ENCODE measurements at regions not wholly inside any gene's neighbourhood (a gene's known extent, or its start where the extent isn't known, plus 50 kb on each side); places are given as distances from the start of the nearest gene placed in this dataset.

- no peak for TF ChIP-seq CREB1 (IDR thresholded peaks at IDR 0.05; ENCODE audit: low read depth)
- TF ChIP-seq RAD21 (IDR thresholded peaks at IDR 0.05; ENCODE audit: low read depth) = no peak
- no peak for TF ChIP-seq EGR1 (IDR thresholded peaks at IDR 0.05)
Measured at GRCh38 chr18:5059696-5060032, 137.4 kb downstream of the AKAIN1 start.

GRCh38 chr18:5058768-5059695, 138.0 kb downstream of the AKAIN1 start:
- TF ChIP-seq YY1 (IDR thresholded peaks at IDR 0.05; ENCODE audit: low read depth) (no peak), MAX (IDR thresholded peaks at IDR 0.05) (no peak)

GRCh38 chr18:5057386-5058348, 139.4 kb downstream of the AKAIN1 start:
- TF ChIP-seq FOXM1 (IDR thresholded peaks at IDR 0.05; ENCODE audit: borderline replicate concordance, low read depth) (no peak), CEBPB (IDR thresholded peaks at IDR 0.05) (no peak), RAD21 (IDR thresholded peaks at IDR 0.05; ENCODE audit: low read depth) (peak; percentile 40), ZBTB7A (IDR thresholded peaks at IDR 0.05; ENCODE audit: low read depth) (no peak), EP300 (IDR thresholded peaks at IDR 0.05; ENCODE audit: borderline replicate concordance) (no peak), CREB1 (IDR thresholded peaks at IDR 0.05; ENCODE audit: low read depth) (no peak), TAF1 (IDR thresholded peaks at IDR 0.05; ENCODE audit: low read depth) (no peak), YY1 (IDR thresholded peaks at IDR 0.05; ENCODE audit: low read depth) (no peak)

GRCh38 chr18:5052491-5052890, 144.6 kb downstream of the AKAIN1 start:
- TF ChIP-seq RAD21 (IDR thresholded peaks at IDR 0.05; ENCODE audit: low read depth) = no peak
- no peak for TF ChIP-seq MAX (IDR thresholded peaks at IDR 0.05)
- no peak for TF ChIP-seq FOXM1 (IDR thresholded peaks at IDR 0.05; ENCODE audit: borderline replicate concordance, low read depth)
- no peak for TF ChIP-seq CEBPB (IDR thresholded peaks at IDR 0.05)
- TF ChIP-seq TEAD4 (IDR thresholded peaks at IDR 0.05) = no peak

- TF ChIP-seq TEAD4 (IDR thresholded peaks at IDR 0.05) (no peak), TCF12 (IDR thresholded peaks at IDR 0.05; ENCODE audit: low read depth) (no peak), REST (IDR thresholded peaks at IDR 0.05; ENCODE audit: low read depth) (no peak), USF1 (IDR thresholded peaks at IDR 0.05) (no peak), EGR1 (IDR thresholded peaks at IDR 0.05) (no peak), CEBPB (IDR thresholded peaks at IDR 0.05) (no peak), CREB1 (IDR thresholded peaks at IDR 0.05; ENCODE audit: low read depth) (no peak), EP300 (IDR thresholded peaks at IDR 0.05; ENCODE audit: borderline replicate concordance) (no peak), RAD21 (IDR thresholded peaks at IDR 0.05; ENCODE audit: low read depth) (no peak), TAF1 (IDR thresholded peaks at IDR 0.05; ENCODE audit: low read depth) (no peak)
Measured at GRCh38 chr18:5051207-5051606, 145.8 kb downstream of the AKAIN1 start.

GRCh38 chr18:5049124-5049523, 147.9 kb downstream of the AKAIN1 start:
- TF ChIP-seq REST (IDR thresholded peaks at IDR 0.05; ENCODE audit: low read depth) (no peak), EGR1 (IDR thresholded peaks at IDR 0.05) (no peak), CEBPB (IDR thresholded peaks at IDR 0.05) (no peak), ZBTB7A (IDR thresholded peaks at IDR 0.05; ENCODE audit: low read depth) (no peak), TEAD4 (IDR thresholded peaks at IDR 0.05) (no peak), RAD21 (IDR thresholded peaks at IDR 0.05; ENCODE audit: low read depth) (no peak), TAF1 (IDR thresholded peaks at IDR 0.05; ENCODE audit: low read depth) (no peak), TCF12 (IDR thresholded peaks at IDR 0.05; ENCODE audit: low read depth) (no peak), NFIC (IDR thresholded peaks at IDR 0.05) (no peak), EP300 (IDR thresholded peaks at IDR 0.05; ENCODE audit: borderline replicate concordance) (no peak), USF1 (IDR thresholded peaks at IDR 0.05) (no peak), YY1 (IDR thresholded peaks at IDR 0.05; ENCODE audit: low read depth) (no peak), MAX (IDR thresholded peaks at IDR 0.05) (no peak), CREB1 (IDR thresholded peaks at IDR 0.05; ENCODE audit: low read depth) (no peak)
